Activated CD8-positive, alpha-beta memory T cell treated with anti-CD3 and anti-CD28 coated beads for 36 hours (primary cell): ENCODE measurements at regions not wholly inside any gene's neighbourhood (a gene's known extent, or its start where the extent isn't known, plus 50 kb on each side); places are given as distances from the start of the nearest gene placed in this dataset.
"Not testable (repeated sequence)": the region's sequence is repeated elsewhere in the genome, so short reads cannot be mapped to it uniquely, and the experiment has no call there.

Source experiments
- CTCF ChIA-PET: fragments of 350-600 bp; sonication (Branson Sonifier 250); formaldehyde crosslinking; loops from one replicate; lab custom pipeline; 2021; ENCODE audit warnings: antibody characterized with exemption; lab: Charles Lee
- POLR2A ChIA-PET: fragments of 350-600 bp; sonication (Branson Sonifier 250); formaldehyde crosslinking; loops from one replicate; lab custom pipeline; 2021; ENCODE audit warnings: antibody characterized with exemption; lab: Charles Lee

- CTCF ChIA-PET, POLR2A ChIA-PET: not testable (repeated sequence)
Measured at GRCh38 chr13:84775920-84776319, 893.6 kb upstream of the SLITRK1 start.

- CTCF ChIA-PET, result no interaction called here
- POLR2A ChIA-PET, result no interaction called here
Measured at GRCh38 chr13:84774111-84774510, 891.8 kb upstream of the SLITRK1 start.

DNA sequence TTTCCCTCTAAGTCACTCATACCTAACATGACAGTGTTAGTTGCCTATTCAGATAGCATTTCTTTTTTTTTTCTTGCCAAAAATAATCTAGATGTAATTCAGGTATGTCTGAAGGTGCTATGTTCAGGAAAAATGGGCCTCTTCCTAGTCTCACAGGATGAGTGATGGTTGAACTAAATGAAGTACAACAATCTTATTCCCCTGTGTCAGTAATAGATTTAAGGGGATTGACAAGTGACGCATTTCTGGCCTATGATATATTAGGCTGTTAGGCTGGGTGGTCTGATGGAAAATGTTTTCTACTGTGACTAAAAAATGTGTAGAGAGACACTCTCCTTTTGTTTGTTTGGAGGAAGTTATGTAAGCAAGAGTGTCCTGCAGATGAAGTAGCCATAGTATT is 878.7 kb upstream of the SLITRK1 start:
- POLR2A ChIA-PET, result no interaction called here

GRCh38 chr13:84749126-84749525 is 866.9 kb upstream of the SLITRK1 start:
- CTCF ChIA-PET, result no interaction called here
- POLR2A ChIA-PET, result no interaction called here

More for the DNA sequence above, 878.7 kb upstream of the SLITRK1 start:
- CTCF ChIA-PET, result no interaction called here

DNA sequence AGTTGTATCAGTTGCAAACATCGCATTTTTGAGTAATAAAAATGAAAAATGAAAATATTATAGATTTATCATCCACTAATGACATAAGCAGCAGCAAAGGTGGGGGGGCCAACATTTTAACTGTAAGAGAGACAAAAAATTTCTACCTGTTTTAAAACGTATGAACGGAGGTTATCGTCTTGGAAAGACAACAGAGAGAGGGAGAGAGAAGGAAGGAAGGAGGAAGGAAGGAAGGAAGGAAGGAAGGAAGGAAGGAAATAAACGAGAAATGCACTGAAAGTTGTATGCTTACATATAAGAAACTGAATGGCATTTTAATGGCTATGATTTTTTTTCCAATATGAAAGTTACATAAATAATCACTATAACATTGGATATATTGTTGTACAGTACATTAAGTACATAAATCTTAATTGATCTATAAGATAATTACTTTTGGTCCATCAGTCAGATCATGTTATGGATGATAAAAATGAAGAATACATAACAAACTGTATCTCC is 862.8 kb upstream of the SLITRK1 start:
- ChIA-PET POLR2A (no interaction called here), CTCF (no interaction called here)

DNA sequence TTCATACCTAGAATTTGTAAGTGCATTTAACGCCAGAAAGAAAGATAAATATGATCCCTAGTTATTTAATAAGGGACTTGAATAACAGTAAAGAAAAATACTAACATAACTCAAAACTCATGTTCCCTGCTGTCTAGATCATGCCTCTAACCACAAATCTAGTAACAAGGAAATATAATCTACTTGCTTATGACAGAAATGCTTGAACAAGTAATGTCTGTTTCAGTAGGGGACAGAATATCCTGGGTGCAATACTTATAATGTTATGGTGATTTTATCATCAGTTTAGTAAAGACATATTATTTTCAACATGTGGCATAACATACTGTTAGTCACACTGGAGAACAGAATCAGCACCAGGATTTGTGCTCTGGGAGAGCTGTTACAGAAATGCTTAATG is 861.9 kb upstream of the SLITRK1 start:
- ChIA-PET CTCF (no interaction called here), POLR2A (no interaction called here)

DNA sequence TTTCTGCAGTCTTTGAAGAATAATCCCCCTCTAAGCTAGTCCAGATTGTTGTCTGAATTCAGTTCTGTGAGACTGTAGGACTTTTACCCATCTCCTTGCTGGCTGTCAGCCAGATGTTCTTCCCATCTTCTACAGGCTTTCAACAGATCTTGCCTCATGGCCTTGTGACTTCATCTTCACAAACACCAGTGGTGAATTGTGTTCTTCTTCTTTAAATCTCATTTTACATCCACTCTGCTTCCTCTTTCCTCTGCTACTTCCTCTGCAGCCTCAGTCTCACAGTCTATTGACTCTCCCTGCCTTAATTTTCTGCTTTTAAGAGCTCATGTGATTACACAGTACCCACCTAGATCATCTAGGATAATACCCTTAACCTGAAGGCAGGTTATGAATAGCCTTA is 859.0 kb upstream of the SLITRK1 start:
- CTCF ChIA-PET, result no interaction called here
- POLR2A ChIA-PET, result no interaction called here

GRCh38 chr13:84739021-84739420 is 856.7 kb upstream of the SLITRK1 start:
- CTCF ChIA-PET, result no interaction called here
- POLR2A ChIA-PET, result no interaction called here

DNA sequence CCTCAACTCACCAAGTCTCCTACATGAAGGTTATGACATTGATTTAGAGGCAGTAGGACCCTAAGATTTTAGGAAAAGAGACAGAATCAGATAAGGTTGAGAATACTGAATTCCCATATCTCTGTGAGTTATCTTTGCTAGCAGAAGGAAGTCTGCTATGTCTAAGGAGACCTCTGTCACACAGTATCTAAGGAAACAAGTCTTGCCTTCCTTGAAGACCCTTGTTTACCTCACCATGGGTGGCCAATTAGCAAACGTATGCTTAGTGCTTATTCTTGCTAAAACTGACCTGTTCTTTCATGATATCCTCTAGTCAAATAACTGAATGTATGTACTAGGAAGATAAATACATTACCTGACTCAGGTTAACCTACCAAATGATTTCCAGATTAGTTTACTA is 855.4 kb upstream of the SLITRK1 start:
- POLR2A ChIA-PET, result no interaction called here

DNA sequence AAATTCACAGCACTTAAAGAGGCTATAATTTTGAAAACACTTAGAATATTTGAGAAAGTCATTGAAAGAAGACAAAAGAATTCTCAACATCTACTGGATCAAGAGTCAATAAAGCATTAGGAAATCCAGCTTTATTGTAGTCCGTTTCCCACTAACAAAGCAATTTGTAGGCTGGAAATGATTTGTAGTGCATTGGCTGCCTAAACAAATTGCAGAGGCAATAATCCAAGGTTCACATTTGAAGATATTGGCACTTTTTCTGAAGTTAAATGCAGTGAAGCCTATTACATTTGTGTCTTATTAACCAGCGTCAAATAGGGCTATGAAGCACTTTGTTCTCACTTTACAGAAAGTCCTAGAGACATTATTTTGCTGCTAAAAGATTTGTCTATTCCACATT is 848.1 kb upstream of the SLITRK1 start:
- ChIA-PET POLR2A (no interaction called here), CTCF (no interaction called here)

More for the DNA sequence above, 855.4 kb upstream of the SLITRK1 start:
- CTCF ChIA-PET, result no interaction called here

GRCh38 chr13:84705982-84706710 is 823.9 kb upstream of the SLITRK1 start:
- CTCF ChIA-PET, result no interaction called here
- POLR2A ChIA-PET, result no interaction called here

GRCh38 chr13:84702174-84702573 is 819.9 kb upstream of the SLITRK1 start:
- CTCF ChIA-PET, result no interaction called here
- POLR2A ChIA-PET, result no interaction called here

GRCh38 chr13:84697591-84697990 is 815.3 kb upstream of the SLITRK1 start:
- CTCF ChIA-PET, result not testable (repeated sequence)

DNA sequence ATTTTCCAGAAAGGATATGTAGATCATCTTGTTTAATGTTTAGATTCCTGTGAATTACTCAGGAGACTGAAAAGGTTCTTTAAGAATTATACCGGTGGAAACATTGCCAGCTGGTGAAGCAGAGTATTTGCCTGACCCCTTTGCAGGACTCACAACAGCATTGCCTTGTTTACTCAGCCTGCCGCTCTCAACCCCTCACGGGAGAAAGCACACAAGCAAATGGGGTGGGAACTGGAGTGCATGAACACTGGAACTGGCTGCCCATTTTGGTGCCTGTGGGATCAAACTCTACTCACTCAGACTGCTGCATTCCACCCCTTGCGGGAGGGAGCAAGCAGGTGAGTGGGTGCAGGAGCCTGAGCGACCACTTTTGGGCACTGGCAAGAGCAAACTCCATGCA is 804.7 kb upstream of the SLITRK1 start:
- ChIA-PET POLR2A (no interaction called here), CTCF (no interaction called here)

More at GRCh38 chr13:84697591-84697990, 815.3 kb upstream of the SLITRK1 start:
- POLR2A ChIA-PET, result not testable (repeated sequence)

GRCh38 chr13:84686458-84686857 is 804.2 kb upstream of the SLITRK1 start:
- ChIA-PET CTCF (no interaction called here), POLR2A (no interaction called here)

DNA sequence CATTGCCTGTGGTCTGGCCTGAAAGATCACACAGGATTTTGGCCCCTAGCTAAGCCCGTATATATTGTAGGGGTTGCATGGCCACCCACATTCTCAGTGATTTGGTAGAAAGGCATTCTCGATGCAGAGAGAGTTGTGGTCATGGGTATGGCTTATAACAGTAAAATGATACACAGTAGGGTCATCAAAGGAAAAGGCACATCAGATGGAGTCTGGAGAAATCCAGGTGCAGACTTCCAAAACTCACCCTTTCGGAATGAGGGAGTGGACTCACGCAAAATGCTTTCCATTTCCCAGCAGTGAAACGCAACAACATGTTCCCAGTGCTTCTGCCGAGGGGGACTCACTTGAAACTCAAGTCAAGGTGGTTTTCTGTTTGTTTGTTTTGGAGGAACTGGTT is 802.5 kb upstream of the SLITRK1 start:
- CTCF ChIA-PET, result no interaction called here
- POLR2A ChIA-PET, result no interaction called here

- ChIA-PET POLR2A (no interaction called here), CTCF (no interaction called here)
Measured at GRCh38 chr13:84684048-84684662, 801.9 kb upstream of the SLITRK1 start.

DNA sequence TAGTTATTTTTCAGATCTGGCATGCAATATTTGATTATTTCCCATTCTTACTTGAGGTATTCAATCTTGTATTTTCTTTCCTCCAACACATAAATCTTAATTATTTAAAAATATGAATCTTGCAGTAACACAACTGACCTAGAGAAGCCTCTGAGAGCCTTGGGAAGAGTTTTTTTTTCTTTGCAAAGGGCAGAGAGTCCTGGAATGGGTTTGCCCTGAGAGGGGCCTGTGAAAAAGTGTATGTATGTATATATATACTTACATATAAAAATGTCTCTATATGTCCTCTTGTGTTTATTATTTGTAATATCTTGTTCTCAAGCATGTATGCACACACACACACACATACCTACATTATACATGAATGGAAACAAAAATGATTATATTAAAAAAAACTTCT is 801.2 kb upstream of the SLITRK1 start:
- POLR2A ChIA-PET, result no interaction called here

DNA sequence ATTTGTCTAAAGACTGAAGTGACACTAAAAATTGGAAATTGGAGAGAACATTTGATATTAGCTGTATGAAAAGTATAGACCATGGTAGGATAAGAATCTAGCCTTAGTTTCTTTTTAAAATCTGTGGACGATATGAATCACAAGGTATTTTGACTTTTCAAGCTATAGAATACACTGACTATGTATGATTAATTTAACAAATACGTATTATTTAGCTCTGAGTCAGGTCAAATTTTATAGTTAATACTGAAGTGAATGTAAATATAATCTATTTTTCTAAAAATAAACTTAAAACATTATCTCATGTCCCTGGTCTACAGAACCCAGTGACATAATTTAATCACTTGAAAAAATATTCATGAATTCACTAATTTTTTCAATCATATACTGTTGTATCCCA is 795.6 kb upstream of the SLITRK1 start:
- POLR2A ChIA-PET, result no interaction called here
- CTCF ChIA-PET, result no interaction called here

More for the DNA sequence above, 801.2 kb upstream of the SLITRK1 start:
- CTCF ChIA-PET, result no interaction called here

DNA sequence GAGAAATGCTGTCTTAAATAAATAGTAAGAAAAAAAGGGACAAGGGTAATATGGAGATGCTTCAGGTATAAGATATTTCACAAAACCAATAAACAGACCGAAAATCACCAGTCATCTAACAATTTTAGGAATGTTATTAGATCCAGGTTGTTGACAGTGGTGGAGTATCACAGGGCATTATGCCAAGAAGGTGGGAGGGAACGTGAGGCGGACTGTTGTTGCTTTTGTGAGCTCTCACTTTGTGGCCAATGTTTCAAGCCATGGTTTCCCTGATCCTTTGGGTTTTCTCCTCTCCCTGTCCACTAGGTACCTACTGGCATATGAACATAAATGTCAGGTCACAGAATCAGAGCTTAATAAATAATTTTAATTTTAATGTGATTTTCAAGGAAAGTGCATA is 790.3 kb upstream of the SLITRK1 start:
- ChIA-PET CTCF (no interaction called here), POLR2A (no interaction called here)

- CTCF ChIA-PET, result no interaction called here
- POLR2A ChIA-PET, result no interaction called here
Measured at GRCh38 chr13:84670245-84670644, 788.0 kb upstream of the SLITRK1 start.
